A673 (cell line): ENCODE measurements at regions not wholly inside any gene's neighbourhood (a gene's known extent, or its start where the extent isn't known, plus 50 kb on each side); places are given as distances from the start of the nearest gene placed in this dataset.
A peak's percentile ranks its signal among the peaks of the same experiment; 100 is the strongest.
"Not testable (repeated sequence)": the region's sequence is repeated elsewhere in the genome, so short reads cannot be mapped to it uniquely, and the experiment has no call there.

Experiments used
- BruUV-seq: library from RNA; stranded (reverse); fragments of 400-500 nt; replicated peaks from 2 replicates; lab custom pipeline; 2021; lab: Mats Ljungman, UMichigan
- CTCF ChIA-PET: fragments of 300-600 bp; sonication (Branson Sonifier 250); formaldehyde crosslinking; loops from one replicate; lab custom pipeline; 2022; ENCODE audit warnings: antibody characterized with exemption; lab: Charles Lee
- POLR2A ChIA-PET: fragments of 300-600 bp; sonication (Branson Sonifier 250); formaldehyde crosslinking; loops from one replicate; lab custom pipeline; 2022; ENCODE audit warnings: antibody characterized with exemption; ENCODE audit not compliant: low non-redundant PET; lab: Charles Lee
- DNase-seq: peaks from one replicate; pipeline ENCODE4 v3.0.0-alpha.2; 2015; ENCODE audit warnings: low spot score
- H3K27ac ChIP-seq: fragments of 200-600 bp; sonication (generic); 2 replicates; pipeline ENCODE4 v1.5.1; 2016; ENCODE audit warnings: mixed run types, low read depth, mild to moderate bottlenecking, mixed read lengths, antibody characterized with exemption, low read length; ENCODE audit not compliant: poor library complexity, severe bottlenecking
- H3K27me3 ChIP-seq: fragments of 200-600 bp; sonication (generic); replicated peaks from 2 replicates; pipeline ENCODE4 v1.6.1; 2017; ENCODE audit warnings: mixed run types, low read depth, mild to moderate bottlenecking, mixed read lengths, antibody characterized with exemption, low read length; ENCODE audit not compliant: insufficient read depth, poor library complexity
- H3K36me3 ChIP-seq: fragments of 200-600 bp; sonication (generic); 2 replicates; pipeline ENCODE4 v1.6.1; 2016; ENCODE audit warnings: mixed run types, mild to moderate bottlenecking, mixed read lengths, antibody characterized with exemption, low read length; ENCODE audit not compliant: insufficient read depth, poor library complexity, severe bottlenecking
- H3K4me1 ChIP-seq: fragments of 200-600 bp; sonication (generic); 2 replicates; pipeline ENCODE4 v1.6.1; 2017; ENCODE audit warnings: mixed run types, mild to moderate bottlenecking, mixed read lengths, antibody characterized with exemption, low read length; ENCODE audit not compliant: insufficient read depth, poor library complexity, severe bottlenecking
- H3K4me3 ChIP-seq: fragments of 200-600 bp; sonication (generic); 2 replicates; pipeline ENCODE4 v1.5.1; 2016; ENCODE audit warnings: low read depth, mixed run types, mild to moderate bottlenecking, mixed read lengths, low read length; ENCODE audit not compliant: poor library complexity, severe bottlenecking
- H3K9me3 ChIP-seq: fragments of 200-600 bp; sonication (generic); 2 replicates; pipeline ENCODE4 v1.6.1; 2016; ENCODE audit warnings: mixed run types, low read depth, mild to moderate bottlenecking, mixed read lengths, antibody characterized with exemption, low read length; ENCODE audit not compliant: poor library complexity, severe bottlenecking
- intact Hi-C: fragments of 100-400 bp; cut with micrococcal nuclease; formaldehyde crosslinking; loops from one replicate; pipeline ENCODE4 v1.10.0; 2022; ENCODE audit not compliant: unreplicated experiment

GRCh38 chr9:63344408-63344807, 1940.6 kb downstream of the FOXD4L5 start:
- H3K4me3 ChIP-seq, H3K27me3 ChIP-seq, DNase-seq, CTCF ChIA-PET, POLR2A ChIA-PET, H3K4me1 ChIP-seq, H3K9me3 ChIP-seq, H3K27ac ChIP-seq, intact Hi-C loops, BruUV-seq, H3K36me3 ChIP-seq: not testable (repeated sequence)

DNA sequence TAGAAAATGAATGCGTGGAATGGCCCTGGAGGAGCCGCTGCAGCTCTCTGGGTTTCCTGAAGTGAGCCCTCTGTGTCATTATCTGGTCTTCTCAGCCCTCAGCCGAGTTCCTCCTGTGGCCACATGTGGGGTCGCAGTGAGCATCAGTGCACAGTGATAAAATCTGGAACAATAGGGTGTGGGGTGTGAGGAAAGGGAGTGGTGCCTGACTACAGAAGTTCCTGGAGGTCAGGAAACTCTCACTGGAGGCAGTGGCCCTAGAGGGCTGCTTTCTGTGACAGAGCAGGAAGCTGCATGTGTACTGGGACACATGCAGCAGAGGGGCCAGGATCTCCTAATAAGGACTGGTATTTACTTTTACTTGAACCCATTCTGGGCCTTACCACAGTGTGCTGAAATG, 1942.5 kb downstream of the FOXD4L5 start:
- H3K36me3 ChIP-seq, H3K27me3 ChIP-seq, POLR2A ChIA-PET, DNase-seq, BruUV-seq, H3K4me1 ChIP-seq, CTCF ChIA-PET, H3K4me3 ChIP-seq, intact Hi-C loops, H3K9me3 ChIP-seq, H3K27ac ChIP-seq: not testable (repeated sequence)

GRCh38 chr9:63337899-63338604, 1947.0 kb downstream of the FOXD4L5 start:
- DNase-seq, H3K27ac ChIP-seq, H3K9me3 ChIP-seq, intact Hi-C loops, H3K4me3 ChIP-seq, H3K4me1 ChIP-seq, POLR2A ChIA-PET, H3K36me3 ChIP-seq, CTCF ChIA-PET, H3K27me3 ChIP-seq: not testable (repeated sequence)
- TSS peak; percentile 75 for BruUV-seq

- H3K4me3 ChIP-seq, H3K27me3 ChIP-seq, POLR2A ChIA-PET, CTCF ChIA-PET, H3K4me1 ChIP-seq, intact Hi-C loops, BruUV-seq, H3K9me3 ChIP-seq, H3K27ac ChIP-seq, DNase-seq, H3K36me3 ChIP-seq: not testable (repeated sequence)
These were observed 1949.7 kb downstream of the FOXD4L5 start for GRCh38 chr9:63335286-63335685.

DNA sequence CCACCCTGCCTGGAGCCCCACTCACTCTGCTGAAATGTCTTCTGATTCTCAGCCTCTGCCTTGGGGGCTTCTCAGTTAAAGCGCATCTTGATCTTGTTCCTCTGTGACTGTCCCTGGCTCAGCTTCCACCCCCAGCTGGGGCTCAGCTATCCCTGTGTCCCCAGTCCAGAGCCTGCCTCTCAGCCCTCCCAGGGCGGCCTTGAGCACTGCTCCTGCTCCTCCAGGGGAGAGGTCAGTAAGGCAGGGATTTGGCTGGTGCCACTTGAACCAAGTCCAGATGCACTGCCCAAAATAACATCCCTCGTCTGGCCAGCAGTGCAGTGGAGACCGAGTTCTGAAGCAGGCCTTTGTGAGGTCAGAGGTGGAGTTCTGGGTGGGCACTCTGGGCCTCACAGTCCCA, 1950.8 kb downstream of the FOXD4L5 start:
- H3K9me3 ChIP-seq, H3K27me3 ChIP-seq, CTCF ChIA-PET, POLR2A ChIA-PET, H3K36me3 ChIP-seq, H3K4me3 ChIP-seq, H3K4me1 ChIP-seq, BruUV-seq, intact Hi-C loops, H3K27ac ChIP-seq, DNase-seq: not testable (repeated sequence)

DNA sequence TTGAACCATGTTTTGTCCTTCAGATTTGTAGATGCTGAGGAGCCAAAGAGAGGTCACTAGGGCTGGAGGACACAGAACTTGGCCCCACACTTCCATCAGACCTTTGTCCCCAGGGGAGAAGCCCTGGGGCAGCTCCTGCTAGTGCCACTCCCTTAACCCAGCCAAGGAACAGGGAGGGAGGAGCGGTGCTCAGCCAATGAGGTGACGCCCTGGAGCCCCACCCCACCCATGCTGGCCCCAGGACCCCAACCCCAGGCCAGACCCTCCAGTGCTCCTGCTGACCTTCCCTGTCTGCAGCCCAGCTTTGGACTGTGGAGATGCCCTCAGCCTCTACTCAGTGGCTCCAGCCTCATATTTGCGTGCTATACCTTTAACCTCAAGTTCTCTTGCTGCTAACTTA, 1951.9 kb downstream of the FOXD4L5 start:
- H3K4me3 ChIP-seq, POLR2A ChIA-PET, H3K9me3 ChIP-seq, H3K27ac ChIP-seq, H3K27me3 ChIP-seq, BruUV-seq, H3K36me3 ChIP-seq, DNase-seq, H3K4me1 ChIP-seq, intact Hi-C loops, CTCF ChIA-PET: not testable (repeated sequence)

DNA sequence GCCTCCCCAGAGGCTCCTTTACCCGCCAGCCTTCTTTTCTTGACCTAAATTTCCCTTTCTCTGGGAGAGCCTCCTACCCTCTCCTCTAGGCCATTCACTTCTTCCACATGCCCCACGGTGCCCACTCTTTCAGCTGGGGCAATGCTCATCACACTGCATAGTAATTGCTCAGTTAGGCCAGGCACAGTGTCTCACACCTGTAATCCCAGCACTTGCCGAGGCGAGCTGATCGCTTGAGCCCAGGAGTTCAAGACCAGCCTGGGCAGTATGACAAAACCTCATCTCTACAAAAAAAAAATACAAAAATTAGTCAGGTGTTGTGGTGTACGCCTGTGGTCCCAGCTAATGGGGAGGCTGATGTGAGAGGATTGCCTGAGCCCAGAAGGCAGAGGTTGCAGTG, 1956.7 kb downstream of the FOXD4L5 start:
- BruUV-seq, H3K27me3 ChIP-seq, H3K9me3 ChIP-seq, intact Hi-C loops, DNase-seq, H3K4me3 ChIP-seq, H3K4me1 ChIP-seq, H3K36me3 ChIP-seq, H3K27ac ChIP-seq, POLR2A ChIA-PET, CTCF ChIA-PET: not testable (repeated sequence)

DNA sequence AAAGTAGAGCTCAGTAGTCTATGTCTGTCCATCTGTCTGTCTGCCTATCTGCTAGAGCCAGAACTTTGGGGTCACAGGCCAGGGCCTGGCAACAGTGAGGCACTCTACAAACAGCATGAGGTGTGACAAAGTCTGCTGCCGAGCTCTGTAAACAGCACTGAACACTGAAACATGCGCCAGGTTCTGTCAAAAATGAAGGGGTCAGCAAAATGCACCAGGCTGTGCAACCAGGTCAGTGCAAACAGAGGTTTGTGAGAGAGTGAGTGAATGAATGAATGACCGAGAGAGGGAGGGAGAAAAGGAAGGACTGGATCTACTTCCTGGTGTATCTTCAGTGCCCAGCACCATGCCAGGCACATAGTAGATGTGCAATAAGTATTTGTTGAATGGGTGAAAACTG, 1957.8 kb downstream of the FOXD4L5 start:
- BruUV-seq, H3K36me3 ChIP-seq, CTCF ChIA-PET, H3K4me3 ChIP-seq, POLR2A ChIA-PET, H3K27ac ChIP-seq, H3K27me3 ChIP-seq, H3K9me3 ChIP-seq, H3K4me1 ChIP-seq, intact Hi-C loops, DNase-seq: not testable (repeated sequence)
